GM18867 (cell line): ENCODE measurements at regions not wholly inside any gene's neighbourhood (a gene's known extent, or its start where the extent isn't known, plus 50 kb on each side); places are given as distances from the start of the nearest gene placed in this dataset.
"Not testable (repeated sequence)": the region's sequence is repeated elsewhere in the genome, so short reads cannot be mapped to it uniquely, and the experiment has no call there.

Source experiments
- ATAC-seq: cut with Tn5 transposase; IDR thresholded peaks from one replicate; pipeline ENCODE4 v1.9.1; 2021; ENCODE audit warnings: mild to moderate bottlenecking, moderate library complexity; ENCODE audit not compliant: unreplicated experiment

GRCh38 chr20:29411458-29411820 lies 1846.0 kb upstream of the DEFB115 start:
- ATAC-seq, result not testable (repeated sequence)

GRCh38 chr20:29419378-29419777 lies 1838.1 kb upstream of the DEFB115 start:
- ATAC-seq, result no peak

- ATAC-seq, result no peak
Observed at GRCh38 chr20:29427201-29428060, 1830.0 kb upstream of the DEFB115 start.

- no peak for ATAC-seq
Observed at GRCh38 chr20:29430531-29430930, 1826.9 kb upstream of the DEFB115 start.

GRCh38 chr20:29440721-29441120 lies 1816.7 kb upstream of the DEFB115 start:
- ATAC-seq, result not testable (repeated sequence)

- ATAC-seq, result not testable (repeated sequence)
Observed at GRCh38 chr20:29443206-29443781, 1814.2 kb upstream of the DEFB115 start.

GRCh38 chr20:29443819-29444218 lies 1813.6 kb upstream of the DEFB115 start:
- peak; percentile 87 for ATAC-seq

- peak; percentile 60 for ATAC-seq
Observed at GRCh38 chr20:29445050-29445907, 1812.2 kb upstream of the DEFB115 start.

GRCh38 chr20:29447517-29448484 lies 1809.7 kb upstream of the DEFB115 start:
- not testable (repeated sequence) for ATAC-seq

GRCh38 chr20:29448806-29449470 lies 1808.5 kb upstream of the DEFB115 start:
- ATAC-seq, result no peak

GRCh38 chr20:29452186-29452585 lies 1805.3 kb upstream of the DEFB115 start:
- no peak for ATAC-seq

- ATAC-seq, result not testable (repeated sequence)
Observed at GRCh38 chr20:29456987-29457693, 1800.3 kb upstream of the DEFB115 start.

- ATAC-seq, result no peak
Observed at GRCh38 chr20:29472606-29473005, 1784.9 kb upstream of the DEFB115 start.

GRCh38 chr20:29492840-29493239 lies 1764.6 kb upstream of the DEFB115 start:
- not testable (repeated sequence) for ATAC-seq

- not testable (repeated sequence) for ATAC-seq
Observed at GRCh38 chr20:29496767-29497166, 1760.7 kb upstream of the DEFB115 start.

GRCh38 chr20:29497261-29497671 lies 1760.2 kb upstream of the DEFB115 start:
- ATAC-seq, result no peak

GRCh38 chr20:29497684-29498083 lies 1759.8 kb upstream of the DEFB115 start:
- not testable (repeated sequence) for ATAC-seq

GRCh38 chr20:29500738-29501137 lies 1756.7 kb upstream of the DEFB115 start:
- ATAC-seq, result not testable (repeated sequence)

- not testable (repeated sequence) for ATAC-seq
Observed at GRCh38 chr20:29514634-29515033, 1742.8 kb upstream of the DEFB115 start.
